C4-2B (cell line): ENCODE measurements at regions not wholly inside any gene's neighbourhood (a gene's known extent, or its start where the extent isn't known, plus 50 kb on each side); places are given as distances from the start of the nearest gene placed in this dataset.

Source experiments
- H3K27ac ChIP-seq: fragments of 450-650 bp; 2 replicates; pipeline ENCODE4 v1.5.1; 2017
- CTCF ChIP-seq: fragments of 450-650 bp; conservative IDR thresholded peaks from 2 replicates; pipeline ENCODE4 v1.5.1; 2017; ENCODE audit warnings: mild to moderate bottlenecking
- ZFX ChIP-seq: fragments of 450-650 bp; IDR thresholded peaks from 2 replicates; pipeline ENCODE4 v1.6.1; 2017

DNA sequence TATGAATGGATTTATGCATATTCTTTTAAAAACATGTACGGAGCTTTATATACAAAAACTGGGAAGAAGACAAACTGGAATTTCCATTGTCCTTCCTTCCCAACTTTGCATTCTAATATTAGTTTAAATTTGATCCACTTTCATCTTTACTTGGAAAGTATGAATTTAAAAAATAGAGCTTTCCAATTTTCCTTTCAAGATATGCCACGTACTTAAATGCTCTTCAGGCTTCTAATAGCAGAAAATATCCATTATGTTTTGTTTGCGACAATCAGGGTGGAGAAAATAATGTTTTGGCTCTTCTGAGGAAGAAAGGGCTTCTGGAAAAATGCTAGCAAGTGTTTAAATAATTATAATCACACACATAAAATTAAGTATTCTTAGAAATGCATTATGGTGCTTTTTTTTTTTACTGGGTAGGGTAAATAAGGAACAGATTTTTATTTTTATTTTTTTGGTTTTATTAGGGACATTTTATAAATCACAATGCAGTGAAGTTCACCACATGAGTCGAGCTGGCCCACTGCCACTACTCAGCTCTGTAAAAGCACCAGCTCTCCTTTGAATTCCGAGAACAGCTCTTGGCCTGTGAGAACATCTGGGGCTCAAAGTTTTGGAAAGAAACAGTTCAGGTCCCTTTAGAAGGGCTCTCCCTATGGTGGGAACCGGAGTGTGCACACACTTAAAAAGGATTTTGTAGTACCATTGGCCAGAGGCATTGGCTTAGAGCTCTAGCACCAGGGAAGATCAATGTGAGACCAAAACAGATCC, 287.4 kb upstream of the LYPLAL1 start:
- no peak overlapping the region for H3K27ac ChIP-seq
- no peak for TF ChIP-seq ZFX
- no peak for TF ChIP-seq CTCF

DNA sequence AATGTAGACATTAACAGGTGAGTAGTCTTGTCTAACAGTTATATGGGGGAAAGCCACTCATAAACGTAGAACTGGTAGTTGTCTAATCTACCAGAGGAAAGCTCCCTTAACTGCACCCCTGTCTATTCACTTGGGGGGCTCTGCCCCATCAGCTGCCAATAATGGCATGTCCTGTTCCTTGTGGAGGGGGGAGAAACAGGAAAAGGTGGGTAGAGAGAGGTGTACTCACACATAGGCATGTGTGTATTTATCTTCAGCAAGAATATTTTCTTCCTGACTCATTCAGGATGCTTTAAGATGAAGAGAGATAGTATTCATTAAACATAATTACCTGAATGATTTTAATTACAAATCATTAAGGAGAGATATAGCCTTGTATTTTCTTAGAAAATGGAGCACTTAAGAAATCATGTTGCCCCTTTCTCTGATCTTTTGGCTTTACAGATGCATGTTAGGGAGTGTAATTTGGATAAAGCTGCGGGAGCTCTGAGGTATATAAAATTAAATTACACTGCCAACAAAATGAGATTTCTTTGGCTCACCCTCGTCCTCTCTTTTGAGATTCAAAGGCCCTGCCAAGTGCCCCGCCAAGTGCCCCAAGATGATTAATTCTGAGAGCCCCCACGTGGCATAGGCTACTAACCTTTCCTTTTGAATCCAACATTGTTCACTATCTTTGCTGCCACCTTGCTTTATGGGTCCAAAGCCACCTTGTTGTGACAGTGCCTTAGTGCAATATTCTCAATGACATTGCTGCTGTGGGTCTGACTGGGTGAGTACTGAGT, 286.3 kb upstream of the LYPLAL1 start:
- H3K27ac ChIP-seq = no peak overlapping the region
- TF ChIP-seq CTCF (no peak), ZFX (no peak)

DNA sequence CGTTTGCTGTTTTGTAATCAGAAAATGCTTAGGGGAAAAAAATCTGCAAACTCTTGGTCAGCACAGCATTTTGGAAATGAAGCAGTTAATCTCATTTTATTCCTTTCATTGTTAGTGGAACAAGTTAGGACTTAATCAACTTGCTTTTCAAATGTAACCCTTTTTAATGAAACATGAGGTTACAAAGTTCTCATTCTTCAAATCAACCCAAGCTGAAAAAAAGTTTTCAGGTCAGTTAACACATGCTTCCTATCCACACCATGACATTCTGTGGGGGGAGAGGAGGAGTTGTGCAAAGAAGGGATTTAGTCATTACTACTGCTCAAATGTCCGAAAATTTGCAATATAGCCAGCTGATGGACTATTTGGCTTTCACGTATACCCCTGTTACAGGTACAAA, 283.2 kb upstream of the LYPLAL1 start:
- TF ChIP-seq ZFX = no peak
- no peak overlapping the region for H3K27ac ChIP-seq

- TF ChIP-seq CTCF = no peak
- no peak for TF ChIP-seq ZFX
- H3K27ac ChIP-seq = no peak overlapping the region
Observed at GRCh38 chr1:218891577-218891976, 282.1 kb upstream of the LYPLAL1 start.

DNA sequence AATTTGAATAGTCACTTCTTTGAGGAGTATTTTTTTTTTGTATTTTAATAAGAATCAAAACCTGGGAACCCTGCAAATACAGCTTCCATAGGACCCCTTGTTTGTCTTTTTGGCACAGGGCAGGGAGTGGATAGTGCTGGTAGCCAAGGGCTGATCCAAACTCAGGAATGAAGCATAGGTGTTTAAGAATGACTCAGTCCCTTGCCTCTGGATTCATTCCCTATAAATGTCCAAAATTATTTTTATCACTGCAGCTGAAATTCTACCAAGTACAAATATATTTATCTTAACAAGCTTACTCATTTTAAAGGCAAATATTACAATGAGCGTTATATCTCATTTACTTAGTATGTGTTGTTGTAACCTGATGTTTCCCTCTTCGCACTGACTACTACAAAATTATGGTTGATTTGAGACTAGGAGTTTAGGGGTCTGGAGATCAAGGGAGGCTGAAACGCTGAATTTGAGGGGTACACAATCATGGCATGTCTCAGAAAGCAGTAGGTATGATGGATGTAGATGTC, 278.6 kb upstream of the LYPLAL1 start:
- H3K27ac ChIP-seq = no peak overlapping the region
- TF ChIP-seq CTCF (no peak), ZFX (no peak)

- no peak overlapping the region for H3K27ac ChIP-seq
- TF ChIP-seq CTCF (no peak), ZFX (no peak)
Observed at GRCh38 chr1:218896202-218896601, 277.5 kb upstream of the LYPLAL1 start.

GRCh38 chr1:218898921-218899320, 274.8 kb upstream of the LYPLAL1 start:
- TF ChIP-seq CTCF = no peak
- TF ChIP-seq ZFX = no peak
- H3K27ac ChIP-seq = no peak overlapping the region
